Smooth muscle cell (in vitro differentiated cells): ENCODE measurements at regions not wholly inside any gene's neighbourhood (a gene's known extent, or its start where the extent isn't known, plus 50 kb on each side); places are given as distances from the start of the nearest gene placed in this dataset.

Experiments
- DNase-seq: peaks from one replicate; lab custom pipeline; 2025; ENCODE audit not compliant: unreplicated experiment; lab: John Stamatoyannopoulos, UW
- H2AFZ ChIP-seq: fragments of 200-600 bp; sonication (generic); 2 replicates; pipeline ENCODE4 v1.6.0; 2016; ENCODE audit warnings: antibody characterized with exemption, low read depth, mild to moderate bottlenecking
- H3F3A ChIP-seq: fragments of 200-600 bp; sonication (generic); 2 replicates; pipeline ENCODE4 v1.6.0; 2017; ENCODE audit warnings: antibody characterized with exemption, low read depth
- H3K27ac ChIP-seq: fragments of 200-600 bp; sonication (generic); 2 replicates; pipeline ENCODE4 v1.5.1; 2016; ENCODE audit warnings: low read depth, mild to moderate bottlenecking
- H3K27me3 ChIP-seq: fragments of 200-600 bp; sonication (generic); 2 replicates; pipeline ENCODE4 v1.6.1; 2016; ENCODE audit warnings: low read depth, mild to moderate bottlenecking
- H3K36me3 ChIP-seq: fragments of 200-600 bp; sonication (generic); 2 replicates; pipeline ENCODE4 v1.5.1; 2016; ENCODE audit warnings: low read depth
- H3K4me1 ChIP-seq: fragments of 200-600 bp; sonication (generic); 2 replicates; pipeline ENCODE4 v1.5.1; 2016; ENCODE audit warnings: low read depth
- H3K4me2 ChIP-seq: fragments of 200-600 bp; sonication (generic); 2 replicates; pipeline ENCODE4 v1.6.0; 2016; ENCODE audit warnings: mild to moderate bottlenecking
- H3K4me3 ChIP-seq: fragments of 200-600 bp; sonication (generic); 2 replicates; pipeline ENCODE4 v1.5.1; 2016; ENCODE audit warnings: mild to moderate bottlenecking
- H3K79me2 ChIP-seq: fragments of 200-600 bp; sonication (generic); 2 replicates; pipeline ENCODE4 v1.6.0; 2016; ENCODE audit warnings: low read depth, mild to moderate bottlenecking
- H3K9ac ChIP-seq: fragments of 200-600 bp; sonication (generic); 2 replicates; pipeline ENCODE4 v1.6.0; 2016; ENCODE audit warnings: low read depth
- H3K9me3 ChIP-seq: fragments of 200-600 bp; sonication (generic); replicated peaks from 2 replicates; pipeline ENCODE4 v1.5.1; 2016; ENCODE audit warnings: low read depth
- H4K20me1 ChIP-seq: fragments of 200-600 bp; sonication (generic); 2 replicates; pipeline ENCODE4 v1.6.0; 2016; ENCODE audit warnings: low read depth
- CTCF ChIP-seq: fragments of 200-600 bp; sonication (generic); IDR thresholded peaks from 2 replicates; pipeline ENCODE4 v1.5.1; 2017; ENCODE audit warnings: borderline replicate concordance, mild to moderate bottlenecking, antibody characterized with exemption; ENCODE audit not compliant: insufficient read depth, poor library complexity, severe bottlenecking
- WGBS: methylation state at CpG from one replicate; pipeline ENCODE4 v1.1.7; 2016; ENCODE audit warnings: low lambda C conversion rate; 5-methylcytosine and 5-hydroxymethylcytosine counted together

- Histone ChIP-seq H3F3A (no peaks in the 10 kb centered on the region), H3K9me3 (no peaks in the 10 kb centered on the region), H3K79me2 (no peaks in the 10 kb centered on the region), H3K4me1 (peaks cover 16% of the 10 kb centered on the region), H3K27me3 (no peaks in the 10 kb centered on the region), H4K20me1 (no peaks in the 10 kb centered on the region), H3K27ac (peak overlapping the region; percentile 47), H3K36me3 (no peaks in the 10 kb centered on the region), H3K4me3 (no peak overlapping the region), H3K9ac (no peak overlapping the region), H3K4me2 (peak overlapping the region; percentile 66), H2AFZ (peak overlapping the region; percentile 40)
- DNase-seq = no peak
- TF ChIP-seq CTCF = no peak
Measured at GRCh38 chr18:34956663-34957062, 84.5 kb upstream of the MAPRE2 start.

GRCh38 chr18:34957119-34957863, 83.9 kb upstream of the MAPRE2 start:
- Histone ChIP-seq H2AFZ (peak overlapping the region; percentile 40), H3K4me1 (peaks cover 16% of the 10 kb centered on the region), H3K79me2 (no peaks in the 10 kb centered on the region), H3K27ac (peak overlapping the region; percentile 47), H3K36me3 (no peaks in the 10 kb centered on the region), H4K20me1 (no peaks in the 10 kb centered on the region), H3K9me3 (no peaks in the 10 kb centered on the region), H3K4me3 (no peak overlapping the region), H3K9ac (no peak overlapping the region), H3K27me3 (no peaks in the 10 kb centered on the region), H3K4me2 (peak overlapping the region; percentile 66), H3F3A (no peaks in the 10 kb centered on the region)
- 61% methylated on average over 3 of the region's 3 CpGs for WGBS
- no peak for TF ChIP-seq CTCF
- DNase-seq = no peak

GRCh38 chr18:34957864-34958259, 83.4 kb upstream of the MAPRE2 start:
- WGBS = 52% methylated on average over 2 of the region's 2 CpGs
- Histone ChIP-seq H3K27me3 (no peaks in the 10 kb centered on the region), H2AFZ (no peak overlapping the region), H4K20me1 (no peaks in the 10 kb centered on the region), H3K27ac (no peak overlapping the region), H3F3A (no peaks in the 10 kb centered on the region), H3K36me3 (no peaks in the 10 kb centered on the region), H3K9me3 (no peaks in the 10 kb centered on the region), H3K9ac (no peak overlapping the region), H3K79me2 (no peaks in the 10 kb centered on the region), H3K4me2 (no peak overlapping the region), H3K4me1 (peaks cover 16% of the 10 kb centered on the region), H3K4me3 (no peak overlapping the region)
- no peak for DNase-seq
- no peak for TF ChIP-seq CTCF
